H1 (cell line): ENCODE measurements at regions not wholly inside any gene's neighbourhood (a gene's known extent, or its start where the extent isn't known, plus 50 kb on each side); places are given as distances from the start of the nearest gene placed in this dataset.

ENCODE experiments used
- CTCF ChIA-PET: fragments of 300-600 bp; sonication (Branson Sonifier 250); formaldehyde crosslinking; loops from one replicate; lab custom pipeline; 2021; ENCODE audit not compliant: partially characterized antibody; lab: Charles Lee
- POLR2A ChIA-PET: fragments of 300-600 bp; sonication (Branson Sonifier 250); formaldehyde crosslinking; loops from one replicate; lab custom pipeline; 2021; ENCODE audit warnings: inconsistent platforms; ENCODE audit not compliant: partially characterized antibody; lab: Charles Lee
- DNase-seq, 2 experiments: peaks; one replicate each; pipeline versions ENCODE4 v3.0.0 to v3.0.0-alpha.2; 2010 to 2022; ENCODE audit warnings: low spot score in 2 of 2, low read depth in 1 of 2, mixed read lengths in 1 of 2
- FAIRE-seq: peaks from 2 replicates; lab custom pipeline; 2011; peaks lifted over from hg19 to GRCh38; lab: Jason Lieb, UNC
- H2AFZ ChIP-seq: 2 replicates; pipeline ENCODE4 v1.8.1; 2012; ENCODE audit warnings: low read length, inconsistent platforms
- H2AK5ac ChIP-seq: 2 replicates; pipeline ENCODE4 v1.6.1; 2013; ENCODE audit warnings: low read depth, low read length
- H2BK120ac ChIP-seq: replicated peaks from 2 replicates; pipeline ENCODE3; 2013; ENCODE audit warnings: low read depth, low read length, inconsistent platforms
- H2BK12ac ChIP-seq: 2 replicates; pipeline ENCODE4 v1.6.1; 2013; ENCODE audit warnings: low read depth, low read length
- H2BK15ac ChIP-seq: 2 replicates; pipeline ENCODE4 v1.6.1; 2013; ENCODE audit warnings: low read length
- H2BK20ac ChIP-seq: 2 replicates; pipeline ENCODE4 v1.6.1; 2013; ENCODE audit warnings: low read length
- H2BK5ac ChIP-seq: 2 replicates; pipeline ENCODE4 v1.6.1; 2013; ENCODE audit warnings: low read depth, low read length
- H3K14ac ChIP-seq: 2 replicates; pipeline ENCODE4 v1.6.1; 2013; ENCODE audit warnings: inconsistent platforms; ENCODE audit not compliant: insufficient read length
- H3K18ac ChIP-seq: 2 replicates; pipeline ENCODE4 v1.6.1; 2013; ENCODE audit warnings: low read length; ENCODE audit errors: extremely low read depth
- H3K23ac ChIP-seq: 2 replicates; pipeline ENCODE4 v1.6.1; 2013; ENCODE audit warnings: inconsistent platforms; ENCODE audit not compliant: insufficient read length
- H3K23me2 ChIP-seq: 2 replicates; pipeline ENCODE4 v1.6.1; 2013; ENCODE audit warnings: low read depth, low read length
- H3K27ac ChIP-seq: 2 replicates; pipeline ENCODE4 v1.6.1; 2011; ENCODE audit warnings: low read depth, low read length, inconsistent platforms
- H3K27me3 ChIP-seq, 4 experiments: replicated peaks in 1 of 4; 1 replicate in 1 of 4; 2 replicates in 3 of 4; pipeline versions ENCODE4 v1.6.1 to v1.8.1; 2011 to 2013; ENCODE audit warnings: low read length in 3 of 4, mild to moderate bottlenecking in 3 of 4, inconsistent platforms in 2 of 4, mixed read lengths in 2 of 4, moderate library complexity in 1 of 4; ENCODE audit not compliant: control insufficient read depth in 3 of 4, insufficient read depth in 3 of 4; ENCODE audit errors: extremely low read depth in 1 of 4
- H3K36me3 ChIP-seq, 4 experiments: 2 replicates each; pipeline versions ENCODE4 v1.6.1 to v1.8.1; 2011 to 2013; ENCODE audit warnings: mild to moderate bottlenecking in 4 of 4, low read length in 3 of 4, moderate library complexity in 2 of 4, control low read depth in 1 of 4, inconsistent platforms in 1 of 4; ENCODE audit not compliant: insufficient read depth in 4 of 4, control insufficient read depth in 2 of 4
- H3K4ac ChIP-seq: replicated peaks from 2 replicates; pipeline ENCODE3; 2013; ENCODE audit warnings: low read length, low read depth, mixed read lengths, inconsistent platforms; ENCODE audit not compliant: insufficient read length
- H3K4me1 ChIP-seq, 4 experiments: replicated peaks in 1 of 4; 1 replicate in 1 of 4; 2 replicates in 3 of 4; pipeline versions ENCODE4 v1.6.1 to v1.8.1; 2011 to 2013; ENCODE audit warnings: low read length in 3 of 4, inconsistent platforms in 2 of 4, mixed read lengths in 1 of 4; ENCODE audit not compliant: insufficient read depth in 4 of 4, control insufficient read depth in 3 of 4
- H3K4me2 ChIP-seq, 2 experiments: 2 replicates each; pipeline versions ENCODE4 v1.6.1 to v1.8.1; 2011 to 2013; ENCODE audit warnings: low read depth in 2 of 2, low read length in 2 of 2, control low read depth in 1 of 2, inconsistent platforms in 1 of 2, mild to moderate bottlenecking in 1 of 2; ENCODE audit not compliant: insufficient read depth in 1 of 2
- H3K4me3 ChIP-seq, 4 experiments: fragments of 200-600, 300-600 bp in 1 of 4; sonication (generic), shearing (Covaris generic), sonication (Bioruptor Twin) in 1 of 4; 2 replicates each; pipeline versions ENCODE4 v1.5.1 to v1.8.1; 2011 to 2016; ENCODE audit warnings: low read length in 4 of 4, low read depth in 3 of 4, control low read depth in 2 of 4, inconsistent platforms in 2 of 4, mild to moderate bottlenecking in 2 of 4, mixed read lengths in 1 of 4, moderate library complexity in 1 of 4; ENCODE audit not compliant: insufficient read depth in 2 of 4; ENCODE audit errors: extremely low read depth in 1 of 4
- H3K56ac ChIP-seq: replicated peaks from 2 replicates; pipeline ENCODE3; 2013; ENCODE audit warnings: low read depth, mild to moderate bottlenecking, mixed read lengths, low read length, inconsistent platforms; ENCODE audit not compliant: insufficient read length
- H3K79me1 ChIP-seq: 2 replicates; pipeline ENCODE4 v1.6.1; 2013; ENCODE audit warnings: low read depth, low read length, control low read depth
- H3K79me2 ChIP-seq, 2 experiments: 2 replicates each; pipeline versions ENCODE4 v1.6.1 to v1.8.1; 2012 to 2013; ENCODE audit warnings: low read length in 2 of 2, mild to moderate bottlenecking in 2 of 2, inconsistent platforms in 1 of 2; ENCODE audit not compliant: insufficient read depth in 2 of 2, control insufficient read depth in 1 of 2
- H3K9ac ChIP-seq, 4 experiments: replicated peaks in 1 of 4; 1 replicate in 1 of 4; 2 replicates in 3 of 4; pipeline versions ENCODE4 v1.6.1 to v1.8.1; 2011 to 2013; ENCODE audit warnings: low read depth in 3 of 4, low read length in 3 of 4, control low read depth in 2 of 4, mild to moderate bottlenecking in 2 of 4, moderate library complexity in 2 of 4, inconsistent platforms in 1 of 4; ENCODE audit errors: extremely low read depth in 1 of 4
- H3K9me3 ChIP-seq, 2 experiments: 2 replicates each; pipeline versions ENCODE4 v1.6.1 to v1.8.1; 2012 to 2013; ENCODE audit warnings: mild to moderate bottlenecking in 2 of 2, moderate library complexity in 2 of 2, control low read depth in 1 of 2, inconsistent platforms in 1 of 2, low read depth in 1 of 2, low read length in 1 of 2, mixed read lengths in 1 of 2; ENCODE audit not compliant: insufficient read depth in 2 of 2
- H4K20me1 ChIP-seq, 2 experiments: replicated peaks in 1 of 2; 2 replicates each; pipeline versions ENCODE3 to v1.8.1; 2011 to 2013; ENCODE audit warnings: inconsistent platforms in 2 of 2, low read length in 2 of 2, mild to moderate bottlenecking in 1 of 2; ENCODE audit not compliant: insufficient read depth in 2 of 2, control insufficient read depth in 1 of 2
- H4K5ac ChIP-seq: 2 replicates; pipeline ENCODE4 v1.6.1; 2013; ENCODE audit warnings: low read length, low read depth, mixed read lengths, inconsistent platforms; ENCODE audit not compliant: insufficient read length
- H4K8ac ChIP-seq: 2 replicates; pipeline ENCODE4 v1.8.0; 2013; ENCODE audit warnings: mild to moderate bottlenecking, moderate library complexity, low read length, inconsistent platforms; ENCODE audit not compliant: insufficient read depth; ENCODE audit errors: extremely low read depth
- H4K91ac ChIP-seq: replicated peaks from 2 replicates; pipeline ENCODE3; 2013; ENCODE audit warnings: low read length, mixed read lengths, inconsistent platforms; ENCODE audit not compliant: insufficient read length
- ATF2 ChIP-seq: IDR thresholded peaks from 2 replicates; pipeline ENCODE4 v1.6.1; 2012; ENCODE audit warnings: low read length, inconsistent platforms
- GABPA ChIP-seq: IDR thresholded peaks from 2 replicates; pipeline ENCODE4 v1.6.1; 2011; ENCODE audit warnings: mild to moderate bottlenecking, low read length, moderate library complexity, borderline replicate concordance; ENCODE audit not compliant: insufficient read depth
- RBBP5 ChIP-seq: IDR thresholded peaks from 2 replicates; pipeline ENCODE4 v1.7.1; 2012; ENCODE audit warnings: low read depth, mild to moderate bottlenecking, inconsistent platforms, low read length, moderate library complexity, borderline replicate concordance
- TEAD4 ChIP-seq: IDR thresholded peaks from 2 replicates; pipeline ENCODE4 v1.6.1; 2012; ENCODE audit warnings: low read depth, low read length, inconsistent platforms, mixed read lengths
- YY1 ChIP-seq: IDR thresholded peaks from 2 replicates; pipeline ENCODE4 v1.6.1; 2011; ENCODE audit warnings: low read depth, mild to moderate bottlenecking, low read length

- no peak overlapping the region for H3K9ac ChIP-seq
- CTCF ChIA-PET: no interaction called here
- DNase-seq: no peak
- no peak for FAIRE-seq
- POLR2A ChIA-PET: no interaction called here
- TF ChIP-seq YY1 (no peak), ATF2 (no peak), RBBP5 (no peak), TEAD4 (no peak), GABPA (no peak)
- TF ChIP-seq, all 59 proteins: peak for 0
- Histone ChIP-seq H3K4me1 (no peaks in the 10 kb centered on the region), H3K23me2 (no peaks in the 10 kb centered on the region), H2BK120ac (no peak overlapping the region), H3K4me2 (no peak overlapping the region), H3K27ac (no peak overlapping the region), H4K8ac (no peak overlapping the region), H4K20me1 (no peaks in the 10 kb centered on the region), H2BK20ac (no peak overlapping the region), H3K14ac (no peak overlapping the region), H3K9me3 (no peaks in the 10 kb centered on the region), H3K79me1 (no peaks in the 10 kb centered on the region), H2BK5ac (no peak overlapping the region), H2AFZ (no peak overlapping the region), H2AK5ac (no peak overlapping the region), H3K36me3 (no peaks in the 10 kb centered on the region), H3K79me2 (no peaks in the 10 kb centered on the region), H4K5ac (no peak overlapping the region), H3K4ac (no peak overlapping the region), H3K18ac (no peak overlapping the region), H3K56ac (no peak overlapping the region), H2BK12ac (no peak overlapping the region), H3K4me3 (no peak overlapping the region), H4K91ac (no peak overlapping the region), H3K23ac (no peak overlapping the region), H3K27me3 (no peaks in the 10 kb centered on the region), H2BK15ac (no peak overlapping the region)
Measured at GRCh38 chr13:71005919-71006318, 861.1 kb downstream of the DACH1 start.
